HEK293T (cell line): ENCODE measurements at regions not wholly inside any gene's neighbourhood (a gene's known extent, or its start where the extent isn't known, plus 50 kb on each side); places are given as distances from the start of the nearest gene placed in this dataset.

Experiments
- CTCF ChIA-PET: fragments of 350-600 bp; formaldehyde crosslinking; extraction: SDS; loops from one replicate; lab custom pipeline; 2021; ENCODE audit warnings: antibody characterized with exemption, inconsistent platforms; lab: Yijun Ruan, JAX
- POLR2A ChIA-PET: fragments of 350-600 bp; formaldehyde crosslinking; extraction: SDS; loops from one replicate; lab custom pipeline; 2020; ENCODE audit warnings: antibody characterized with exemption, inconsistent platforms; lab: Yijun Ruan, JAX
- DNase-seq: peaks from one replicate; pipeline ENCODE4 v3.0.0; 2012; ENCODE audit warnings: mixed read lengths; ENCODE audit errors: extremely low spot score
- ARNT ChIP-seq: fragments of 450-650 bp; IDR thresholded peaks from 2 replicates; pipeline ENCODE4 v1.6.1; 2017; ENCODE audit warnings: mild to moderate bottlenecking
- BHLHE40 ChIP-seq: fragments of 450-650 bp; IDR thresholded peaks from 2 replicates; pipeline ENCODE4 v1.6.1; 2016; ENCODE audit warnings: mild to moderate bottlenecking, moderate library complexity, borderline replicate concordance
- CTBP1 ChIP-seq: fragments of 450-650 bp; IDR thresholded peaks from 2 replicates; pipeline ENCODE4 v1.6.1; 2016; ENCODE audit warnings: borderline replicate concordance
- ELF4 ChIP-seq: fragments of 450-650 bp; IDR thresholded peaks from 2 replicates; pipeline ENCODE4 v1.6.1; 2017; ENCODE audit warnings: antibody characterized with exemption
- FOXA1 ChIP-seq: fragments of 450-650 bp; IDR thresholded peaks from 2 replicates; pipeline ENCODE4 v1.6.1; 2016; ENCODE audit warnings: mild to moderate bottlenecking
- FOXK2 ChIP-seq: fragments of 450-650 bp; IDR thresholded peaks from 2 replicates; pipeline ENCODE4 v1.6.1; 2016; ENCODE audit warnings: mild to moderate bottlenecking
- FOXM1 ChIP-seq: fragments of 450-650 bp; IDR thresholded peaks from 2 replicates; pipeline ENCODE4 v1.6.1; 2017; ENCODE audit warnings: mild to moderate bottlenecking, borderline replicate concordance
- HDGF ChIP-seq: fragments of 450-650 bp; IDR thresholded peaks from 2 replicates; pipeline ENCODE4 v1.6.1; 2017; ENCODE audit warnings: antibody characterized with exemption, borderline replicate concordance
- L3MBTL2 ChIP-seq: fragments of 450-650 bp; conservative IDR thresholded peaks from 2 replicates; pipeline ENCODE4 v1.6.1; 2016; ENCODE audit warnings: mild to moderate bottlenecking
- LEF1 ChIP-seq: fragments of 450-650 bp; IDR thresholded peaks from 2 replicates; pipeline ENCODE4 v1.6.1; 2017; ENCODE audit warnings: mild to moderate bottlenecking, borderline replicate concordance
- NFRKB ChIP-seq: fragments of 450-650 bp; IDR thresholded peaks from 2 replicates; pipeline ENCODE4 v1.6.1; 2016; ENCODE audit warnings: mild to moderate bottlenecking, moderate library complexity
- PKNOX1 ChIP-seq: fragments of 450-650 bp; IDR thresholded peaks from 2 replicates; pipeline ENCODE4 v1.6.1; 2016
- SP1 ChIP-seq: fragments of 450-650 bp; IDR thresholded peaks from 2 replicates; pipeline ENCODE4 v1.6.1; 2017
- SUZ12 ChIP-seq: fragments of 450-650 bp; IDR thresholded peaks from 2 replicates; pipeline ENCODE4 v1.6.1; 2016; ENCODE audit warnings: mild to moderate bottlenecking
- TARDBP ChIP-seq: fragments of 450-650 bp; IDR thresholded peaks from 2 replicates; pipeline ENCODE4 v1.6.1; 2016
- ZNF384 ChIP-seq: fragments of 450-650 bp; IDR thresholded peaks from 2 replicates; pipeline ENCODE4 v1.6.1; 2016

DNA sequence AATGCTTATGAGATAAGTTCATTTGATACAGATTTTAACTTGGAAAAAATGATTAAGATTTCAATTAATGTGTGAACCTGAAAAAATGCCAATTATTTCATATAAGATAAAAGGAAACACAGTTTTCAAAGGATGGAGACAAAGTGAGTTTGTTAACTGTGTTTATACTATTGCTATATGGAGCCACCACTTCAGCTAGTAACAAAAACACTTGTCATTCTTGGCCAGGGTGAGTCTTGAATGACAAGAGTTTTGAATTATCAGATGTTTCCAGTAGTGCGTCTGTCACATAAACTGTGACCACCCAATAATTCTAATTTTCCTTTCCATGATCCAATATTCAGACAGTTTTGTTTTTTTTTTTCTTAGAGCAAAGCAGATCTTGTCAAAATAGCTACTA lies 78.0 kb upstream of the GADL1 start:
- ChIA-PET POLR2A (no interaction called here), CTCF (no interaction called here)
- TF ChIP-seq FOXM1 = no peak
- TF ChIP-seq PKNOX1 = no peak
- TF ChIP-seq NFRKB = no peak
- TF ChIP-seq HDGF = no peak
- TF ChIP-seq L3MBTL2 = no peak
- TF ChIP-seq ZNF384 = no peak
- no peak for TF ChIP-seq LEF1
- TF ChIP-seq FOXA1 = no peak
- TF ChIP-seq FOXK2 = no peak
- TF ChIP-seq SUZ12 = no peak
- no peak for TF ChIP-seq SP1
- no peak for TF ChIP-seq CTBP1
- DNase-seq = no peak

DNA sequence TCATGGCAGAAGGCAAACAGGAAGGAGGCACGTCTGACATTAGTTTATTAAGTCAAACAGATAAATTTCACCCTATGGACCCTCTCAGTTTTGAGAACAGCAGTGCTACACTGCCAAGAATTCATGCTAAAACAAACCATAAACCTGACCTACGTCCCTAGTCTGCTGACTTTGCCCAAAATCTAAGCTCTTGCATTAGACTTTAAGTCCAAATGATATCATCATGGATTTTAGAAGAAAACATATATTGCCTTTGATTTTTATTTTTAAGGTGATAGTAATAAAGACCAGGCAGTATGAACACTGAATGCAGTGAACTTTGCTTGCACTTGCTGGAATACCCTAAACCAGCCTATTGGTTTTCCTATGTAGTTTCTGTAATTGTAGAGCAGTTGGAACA lies 79.6 kb upstream of the GADL1 start:
- CTCF ChIA-PET = no interaction called here
- POLR2A ChIA-PET = no interaction called here
- DNase-seq = no peak
- TF ChIP-seq ARNT (no peak), ELF4 (no peak), BHLHE40 (no peak), NFRKB (no peak), LEF1 (no peak), SP1 (no peak), TARDBP (no peak), HDGF (no peak), PKNOX1 (no peak), FOXA1 (no peak), FOXM1 (no peak), L3MBTL2 (no peak), FOXK2 (no peak), ZNF384 (no peak), SUZ12 (no peak), CTBP1 (no peak)

- TF ChIP-seq BHLHE40 (no peak), L3MBTL2 (no peak), ZNF384 (no peak), ELF4 (no peak), FOXA1 (no peak), FOXK2 (no peak), CTBP1 (no peak), ARNT (no peak), LEF1 (no peak), SUZ12 (no peak), SP1 (no peak), NFRKB (no peak), TARDBP (no peak)
- ChIA-PET CTCF (no interaction called here), POLR2A (no interaction called here)
- no peak for DNase-seq
Measured at GRCh38 chr3:30977592-30977991, 83.1 kb upstream of the GADL1 start.

DNA sequence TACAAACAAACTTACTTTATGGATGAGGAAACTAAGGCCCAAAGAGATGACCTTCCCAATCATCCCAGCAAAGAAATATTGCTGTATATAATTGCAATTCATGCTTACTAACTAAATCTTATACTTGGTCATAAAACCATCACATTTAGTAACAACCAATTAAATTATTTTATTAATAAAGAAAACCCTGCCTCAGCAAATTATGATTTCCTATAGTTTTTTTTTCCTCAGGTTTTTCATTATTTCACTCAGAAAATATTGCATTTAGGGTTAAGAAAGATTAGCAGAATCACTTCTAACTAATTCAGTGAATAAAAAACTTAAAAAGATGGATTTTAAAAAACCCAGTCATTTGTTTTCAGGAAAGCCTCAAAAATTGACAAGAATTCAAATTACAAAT lies 86.5 kb upstream of the GADL1 start:
- TF ChIP-seq ARNT (no peak), BHLHE40 (no peak), FOXA1 (no peak), LEF1 (no peak), L3MBTL2 (no peak), PKNOX1 (no peak), SUZ12 (no peak)
- ChIA-PET CTCF (no interaction called here), POLR2A (no interaction called here)
- DNase-seq = no peak

DNA sequence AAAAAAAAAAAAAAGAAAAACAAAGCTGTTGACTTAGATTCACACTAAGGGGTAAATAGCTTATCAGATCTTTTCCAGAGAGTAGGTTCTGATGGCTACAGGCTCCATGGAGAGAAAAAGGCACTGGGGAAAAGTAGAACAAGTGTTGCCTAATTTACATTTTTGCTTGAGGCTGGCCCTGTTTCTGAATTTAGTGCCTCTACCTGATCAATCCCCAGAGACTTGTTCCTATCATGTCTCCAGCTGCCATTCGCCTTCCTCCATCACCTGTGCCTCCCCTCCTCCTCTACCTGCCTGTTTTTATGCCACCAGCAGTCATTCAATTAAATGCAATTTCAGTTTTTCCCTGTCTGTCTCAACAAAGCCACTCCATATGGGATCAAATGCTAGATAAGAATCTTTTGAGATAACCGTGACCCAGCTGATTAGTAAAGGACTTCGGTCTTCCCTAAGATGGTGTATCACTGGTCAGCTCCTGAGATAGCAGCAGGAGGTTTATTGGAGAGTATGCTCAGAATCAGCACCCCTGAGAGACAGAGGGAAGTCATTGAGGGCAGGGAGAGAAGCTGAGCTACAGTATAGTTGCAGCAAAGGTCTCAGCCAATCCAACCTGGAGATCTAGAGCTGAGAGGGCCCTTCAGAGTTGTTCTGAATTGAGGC lies 88.1 kb upstream of the GADL1 start:
- ChIA-PET CTCF (interaction anchor here (0.5 kb wide), 1 partner anchor 474 kb away, joined by 3 read pairs; no protein-coding TSS in a partner anchor), POLR2A (no interaction called here)
- TF ChIP-seq CTBP1 (no peak), FOXA1 (no peak), HDGF (no peak), NFRKB (no peak)
- DNase-seq = no peak

- TF ChIP-seq TARDBP (no peak), FOXM1 (no peak), BHLHE40 (no peak), CTBP1 (no peak), ZNF384 (no peak), NFRKB (no peak), PKNOX1 (no peak), ELF4 (no peak), SP1 (no peak), FOXA1 (no peak), LEF1 (no peak), ARNT (no peak)
- CTCF ChIA-PET = no interaction called here
- no peak for DNase-seq
- POLR2A ChIA-PET = no interaction called here
Measured at GRCh38 chr3:30984855-30985749, 90.6 kb upstream of the GADL1 start.
